CD4-positive, CD25-positive, alpha-beta regulatory T cell (primary cell): ENCODE measurements at regions not wholly inside any gene's neighbourhood (a gene's known extent, or its start where the extent isn't known, plus 50 kb on each side); places are given as distances from the start of the nearest gene placed in this dataset.
"Not testable (repeated sequence)": the region's sequence is repeated elsewhere in the genome, so short reads cannot be mapped to it uniquely, and the experiment has no call there.

Experiments
- ATAC-seq, 2 donors: fragments of 150-1000 bp; cut with Tn5 transposase; one replicate each; pipeline ENCODE4 v1.10.0; 2021; ENCODE audit warnings: low read depth in 2 of 2, moderate number of reproducible peaks in 2 of 2, moderate library complexity in 1 of 2
- DNase-seq, 3 donors: peaks; one replicate each; pipeline versions ENCODE4 v3.0.0 to v3.0.0-alpha.2; 2012 to 2022; ENCODE audit warnings: mixed read lengths in 1 of 3
- H3K27ac ChIP-seq: one replicate; pipeline ENCODE4 v1.7.0; 2013; ENCODE audit warnings: mild to moderate bottlenecking, low read length; ENCODE audit not compliant: insufficient read depth, poor library complexity, severe bottlenecking
- H3K27me3 ChIP-seq: one replicate; pipeline ENCODE4 v1.7.0; 2013; ENCODE audit warnings: low read length; ENCODE audit not compliant: control insufficient read depth, insufficient read depth
- H3K36me3 ChIP-seq: one replicate; pipeline ENCODE4 v1.7.0; 2013; ENCODE audit warnings: mild to moderate bottlenecking, low read length, moderate library complexity; ENCODE audit not compliant: control insufficient read depth, insufficient read depth
- H3K4me1 ChIP-seq: 2 replicates; pipeline ENCODE4 v1.7.0; 2013; ENCODE audit warnings: mild to moderate bottlenecking, low read length; ENCODE audit not compliant: insufficient read depth, control insufficient read depth, poor library complexity, severe bottlenecking
- H3K4me3 ChIP-seq: one replicate; pipeline ENCODE4 v1.7.0; 2013; ENCODE audit warnings: low read depth, mild to moderate bottlenecking, low read length, moderate library complexity
- H3K9me3 ChIP-seq, 2 experiments: 1 replicate in 1 of 2; 2 replicates in 1 of 2; pipeline ENCODE4 v1.7.0; 2013; ENCODE audit warnings: low read length in 2 of 2, mild to moderate bottlenecking in 1 of 2, moderate library complexity in 1 of 2; ENCODE audit not compliant: control insufficient read depth in 2 of 2
- H3K27ac Mint-ChIP-seq, 3 donors: one replicate each; pipeline ENCODE4 v1.8.0; 2020 to 2022; ENCODE audit warnings: mild to moderate bottlenecking in 3 of 3, mixed read lengths in 3 of 3, moderate library complexity in 2 of 3
- H3K27me3 Mint-ChIP-seq: one replicate; pipeline ENCODE4 v1.8.0; 2022; ENCODE audit warnings: mild to moderate bottlenecking, mixed read lengths
- H3K36me3 Mint-ChIP-seq: one replicate; pipeline ENCODE4 v1.8.0; 2020; ENCODE audit warnings: mixed read lengths
- H3K4me1 Mint-ChIP-seq, 4 donors: one replicate each; pipeline ENCODE4 v1.8.0; 2020 to 2022; ENCODE audit warnings: mixed read lengths in 4 of 4, mild to moderate bottlenecking in 1 of 4
- H3K4me3 Mint-ChIP-seq, 4 donors: one replicate each; pipeline ENCODE4 v1.8.0; 2020 to 2022; ENCODE audit warnings: mild to moderate bottlenecking in 4 of 4, mixed read lengths in 4 of 4, moderate library complexity in 3 of 4
- H3K9me3 Mint-ChIP-seq, 7 donors: one replicate each; pipeline ENCODE4 v1.8.0; 2020 to 2022; ENCODE audit warnings: mixed read lengths in 7 of 7, mild to moderate bottlenecking in 3 of 7, moderate library complexity in 2 of 7

GRCh38 chr1:4176841-4177240 is 276.8 kb upstream of the C1orf174 start:
- Histone ChIP-seq H3K27me3 (no peaks in the 10 kb centered on the region), H3K4me3 (no peak overlapping the region), H3K36me3 (no peaks in the 10 kb centered on the region), H3K9me3 (no peaks in the 10 kb centered on the region), H3K27ac (no peak overlapping the region), H3K4me1 (no peaks in the 10 kb centered on the region)
- Mint-ChIP-seq H3K9me3 (peaks cover 0 to 3% (median 0%) of the 10 kb centered on the region in 7 donors), H3K4me3 (no peak overlapping the region), H3K4me1 (no peaks in the 10 kb centered on the region), H3K27me3 (no peaks in the 10 kb centered on the region), H3K27ac (no peak overlapping the region), H3K36me3 (no peaks in the 10 kb centered on the region)
- no peak for ATAC-seq
- no peak for DNase-seq

GRCh38 chr1:4177425-4178150 is 277.5 kb upstream of the C1orf174 start:
- Mint-ChIP-seq H3K4me3 (no peak overlapping the region), H3K36me3 (no peaks in the 10 kb centered on the region), H3K27me3 (no peaks in the 10 kb centered on the region), H3K27ac (no peak overlapping the region), H3K4me1 (no peaks in the 10 kb centered on the region), H3K9me3 (peaks cover 0 to 3% (median 0%) of the 10 kb centered on the region in 7 donors)
- no peaks in the 10 kb centered on the region for H3K27me3 ChIP-seq
- H3K9me3 ChIP-seq, result no peaks in the 10 kb centered on the region
- no peaks in the 10 kb centered on the region for H3K36me3 ChIP-seq
- peak in 1 of 3 donors; percentile 3 for DNase-seq
- H3K27ac ChIP-seq, result no peak overlapping the region
- no peak for ATAC-seq
- H3K4me1 ChIP-seq, result no peaks in the 10 kb centered on the region
- no peak overlapping the region for H3K4me3 ChIP-seq

- no peak overlapping the region for H3K27ac Mint-ChIP-seq
- no peak for ATAC-seq
- no peak for DNase-seq
Observed at GRCh38 chr1:4178501-4179113, 278.5 kb upstream of the C1orf174 start.

GRCh38 chr1:4179914-4180735 is 280.1 kb upstream of the C1orf174 start:
- no peaks in the 10 kb centered on the region for H3K9me3 Mint-ChIP-seq
- Histone ChIP-seq H3K36me3 (no peaks in the 10 kb centered on the region), H3K27me3 (no peaks in the 10 kb centered on the region), H3K4me3 (no peak overlapping the region), H3K4me1 (no peaks in the 10 kb centered on the region), H3K9me3 (no peaks in the 10 kb centered on the region), H3K27ac (no peak overlapping the region)
- ATAC-seq (no peak), DNase-seq (no peak)
- H3K36me3 Mint-ChIP-seq, result no peaks in the 10 kb centered on the region
- no peaks in the 10 kb centered on the region for H3K27me3 Mint-ChIP-seq
- no peak overlapping the region for H3K4me3 Mint-ChIP-seq
- H3K27ac Mint-ChIP-seq, result no peak overlapping the region
- no peaks in the 10 kb centered on the region for H3K4me1 Mint-ChIP-seq

More at GRCh38 chr1:4178501-4179113, 278.5 kb upstream of the C1orf174 start:
- H3K4me3 Mint-ChIP-seq, result no peak overlapping the region
- H3K27me3 Mint-ChIP-seq, result no peaks in the 10 kb centered on the region
- no peaks in the 10 kb centered on the region for H3K4me1 Mint-ChIP-seq
- H3K36me3 Mint-ChIP-seq, result no peaks in the 10 kb centered on the region
- H3K4me1 ChIP-seq, result no peaks in the 10 kb centered on the region
- H3K36me3 ChIP-seq, result no peaks in the 10 kb centered on the region
- no peaks in the 10 kb centered on the region for H3K27me3 ChIP-seq
- peaks cover 0 to 3% (median 0%) of the 10 kb centered on the region in 7 donors for H3K9me3 Mint-ChIP-seq
- H3K27ac ChIP-seq, result no peak overlapping the region
- no peak overlapping the region for H3K4me3 ChIP-seq
- H3K9me3 ChIP-seq, result no peaks in the 10 kb centered on the region

GRCh38 chr1:4186486-4186885 is 286.4 kb upstream of the C1orf174 start:
- not testable (repeated sequence) for H3K27me3 Mint-ChIP-seq, H3K27ac ChIP-seq, H3K4me3 Mint-ChIP-seq, H3K27ac Mint-ChIP-seq, H3K9me3 ChIP-seq, H3K9me3 Mint-ChIP-seq, H3K4me1 ChIP-seq, ATAC-seq, DNase-seq, H3K36me3 Mint-ChIP-seq, H3K27me3 ChIP-seq, H3K4me1 Mint-ChIP-seq, H3K36me3 ChIP-seq, H3K4me3 ChIP-seq

GRCh38 chr1:4203501-4203900 is 303.4 kb upstream of the C1orf174 start:
- ATAC-seq (no peak), DNase-seq (no peak)
- no peaks in the 10 kb centered on the region for H3K4me1 ChIP-seq
- no peaks in the 10 kb centered on the region for H3K36me3 ChIP-seq
- Mint-ChIP-seq H3K9me3 (peaks cover 4 to 32% (median 8%) of the 10 kb centered on the region in 7 donors), H3K27ac (no peak overlapping the region), H3K4me3 (no peak overlapping the region), H3K27me3 (peaks cover 5% of the 10 kb centered on the region), H3K36me3 (no peaks in the 10 kb centered on the region), H3K4me1 (no peaks in the 10 kb centered on the region)
- no peak overlapping the region for H3K4me3 ChIP-seq
- no peaks in the 10 kb centered on the region for H3K27me3 ChIP-seq
- H3K27ac ChIP-seq, result no peak overlapping the region
- H3K9me3 ChIP-seq, result peaks cover 6 to 11% of the 10 kb centered on the region in 2 experiments

- DNase-seq (no peak), ATAC-seq (no peak)
- Mint-ChIP-seq H3K27ac (no peak overlapping the region), H3K4me3 (no peak overlapping the region), H3K4me1 (no peaks in the 10 kb centered on the region), H3K9me3 (peaks cover 4 to 27% (median 7%) of the 10 kb centered on the region in 7 donors), H3K36me3 (no peaks in the 10 kb centered on the region), H3K27me3 (peaks cover 5% of the 10 kb centered on the region)
- H3K4me1 ChIP-seq, result no peaks in the 10 kb centered on the region
- H3K9me3 ChIP-seq, result peaks cover 6 to 11% of the 10 kb centered on the region in 2 experiments
- no peak overlapping the region for H3K4me3 ChIP-seq
- no peak overlapping the region for H3K27ac ChIP-seq
- no peaks in the 10 kb centered on the region for H3K27me3 ChIP-seq
- H3K36me3 ChIP-seq, result no peaks in the 10 kb centered on the region
Observed at GRCh38 chr1:4207183-4207582, 307.1 kb upstream of the C1orf174 start.
